Progenitor cell of endocrine pancreas (in vitro differentiated cells): ENCODE measurements at regions not wholly inside any gene's neighbourhood (a gene's known extent, or its start where the extent isn't known, plus 50 kb on each side); places are given as distances from the start of the nearest gene placed in this dataset.

Experiments used
- DNase-seq: peaks from one replicate; pipeline ENCODE4 v3.0.0; 2021; ENCODE audit warnings: low spot score; ENCODE audit not compliant: unreplicated experiment
- H3K27ac Mint-ChIP-seq: 2 replicates; pipeline ENCODE4 v1.8.0; 2021; ENCODE audit warnings: mild to moderate bottlenecking, moderate library complexity, mixed read lengths
- H3K27me3 Mint-ChIP-seq: 2 replicates; pipeline ENCODE4 v1.8.0; 2021; ENCODE audit warnings: mixed read lengths
- H3K36me3 Mint-ChIP-seq: 2 replicates; pipeline ENCODE4 v1.8.0; 2022; ENCODE audit warnings: mixed read lengths; ENCODE audit not compliant: insufficient read depth
- H3K4me1 Mint-ChIP-seq: 2 replicates; pipeline ENCODE4 v1.8.0; 2021; ENCODE audit warnings: low read depth, mixed read lengths
- H3K4me3 Mint-ChIP-seq: 2 replicates; pipeline ENCODE4 v1.8.0; 2021; ENCODE audit warnings: low read depth, mild to moderate bottlenecking, moderate library complexity, mixed read lengths
- H3K9me3 Mint-ChIP-seq: 2 replicates; pipeline ENCODE4 v1.8.0; 2021; ENCODE audit warnings: low read depth, mixed read lengths
- CTCF ChIP-seq: fragments of 200-600 bp; sonication (generic); IDR thresholded peaks from one replicate; pipeline ENCODE4 v1.5.0; 2021; ENCODE audit warnings: antibody characterized with exemption, mild to moderate bottlenecking; ENCODE audit not compliant: unreplicated experiment

- Mint-ChIP-seq H3K27me3 (peaks cover 30% of the 10 kb centered on the region), H3K27ac (no peak overlapping the region), H3K4me1 (no peaks in the 10 kb centered on the region), H3K9me3 (peaks cover 6% of the 10 kb centered on the region), H3K4me3 (no peak overlapping the region), H3K36me3 (no peaks in the 10 kb centered on the region)
- DNase-seq, result no peak
- TF ChIP-seq CTCF, result peak; percentile 43
Measured at GRCh38 chr16:86252596-86252995, 257.7 kb upstream of the FOXF1 start.

GRCh38 chr16:86255966-86256365 is 254.4 kb upstream of the FOXF1 start:
- no peaks in the 10 kb centered on the region for H3K36me3 Mint-ChIP-seq
- TF ChIP-seq CTCF, result no peak

GRCh38 chr16:86256995-86257394 is 253.3 kb upstream of the FOXF1 start:
- no peak overlapping the region for H3K27ac Mint-ChIP-seq
- H3K9me3 Mint-ChIP-seq, result peaks cover 12% of the 10 kb centered on the region
- no peaks in the 10 kb centered on the region for H3K4me1 Mint-ChIP-seq
- H3K27me3 Mint-ChIP-seq, result peaks cover 11% of the 10 kb centered on the region
- no peak for DNase-seq
- H3K36me3 Mint-ChIP-seq, result no peaks in the 10 kb centered on the region
- no peak overlapping the region for H3K4me3 Mint-ChIP-seq
- TF ChIP-seq CTCF, result no peak

More at GRCh38 chr16:86255966-86256365, 254.4 kb upstream of the FOXF1 start:
- Mint-ChIP-seq H3K27ac (no peak overlapping the region), H3K9me3 (peaks cover 6% of the 10 kb centered on the region), H3K27me3 (peaks cover 18% of the 10 kb centered on the region), H3K4me3 (no peak overlapping the region), H3K4me1 (no peaks in the 10 kb centered on the region)
- no peak for DNase-seq

DNA sequence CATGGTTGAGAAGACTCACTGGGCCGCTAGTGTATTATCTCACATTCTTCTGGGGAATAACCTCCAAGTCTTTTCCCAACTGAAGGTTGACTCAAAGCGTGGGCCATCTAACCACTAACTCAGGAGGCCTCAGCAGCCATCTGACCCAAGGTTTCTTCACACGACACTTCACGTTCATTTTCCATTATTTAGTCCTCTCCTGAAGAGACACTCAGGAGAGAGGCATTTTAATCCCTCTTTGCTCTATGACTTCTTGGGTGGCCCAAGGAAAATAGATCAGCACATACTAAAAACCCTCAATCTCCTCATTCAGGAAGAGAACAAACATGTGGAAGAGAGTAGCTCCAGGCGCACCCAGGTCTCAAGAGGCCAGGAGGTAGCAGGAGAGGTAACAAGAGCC is 252.8 kb upstream of the FOXF1 start:
- DNase-seq, result no peak
- Mint-ChIP-seq H3K9me3 (peaks cover 13% of the 10 kb centered on the region), H3K27ac (no peak overlapping the region), H3K27me3 (peaks cover 6% of the 10 kb centered on the region), H3K4me1 (no peaks in the 10 kb centered on the region), H3K4me3 (no peak overlapping the region), H3K36me3 (no peaks in the 10 kb centered on the region)
- TF ChIP-seq CTCF, result no peak

DNA sequence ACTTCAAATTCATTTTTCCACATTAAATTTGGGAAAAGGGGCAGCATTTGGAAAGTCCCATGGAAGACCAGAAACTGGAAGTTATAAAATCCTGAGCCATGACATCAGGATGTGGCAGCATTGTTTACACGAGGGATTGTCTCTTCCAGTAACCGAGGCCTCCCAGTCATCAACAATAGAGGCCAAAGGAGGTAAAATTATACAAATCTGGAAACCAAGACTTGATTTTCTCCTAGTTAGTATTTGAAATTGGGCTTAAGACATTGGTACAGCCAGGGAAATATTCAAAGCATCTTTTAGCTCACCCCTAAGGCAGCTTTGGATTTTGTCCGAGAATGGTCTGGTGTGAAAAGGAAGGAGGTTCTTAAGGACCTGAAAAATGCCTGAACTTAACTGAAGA is 251.6 kb upstream of the FOXF1 start:
- no peak overlapping the region for H3K27ac Mint-ChIP-seq
- no peaks in the 10 kb centered on the region for H3K4me1 Mint-ChIP-seq
- H3K9me3 Mint-ChIP-seq, result peaks cover 13% of the 10 kb centered on the region
- no peaks in the 10 kb centered on the region for H3K36me3 Mint-ChIP-seq
- DNase-seq, result no peak
- peaks cover 6% of the 10 kb centered on the region for H3K27me3 Mint-ChIP-seq
- H3K4me3 Mint-ChIP-seq, result no peak overlapping the region
- no peak for TF ChIP-seq CTCF
